B cell (primary cell): ENCODE measurements at regions not wholly inside any gene's neighbourhood (a gene's known extent, or its start where the extent isn't known, plus 50 kb on each side); places are given as distances from the start of the nearest gene placed in this dataset.

Source experiments
- CTCF ChIP-seq: fragments of 200-600 bp; IDR thresholded peaks from one replicate; pipeline ENCODE4 v1.8.0; 2022; ENCODE audit warnings: antibody characterized with exemption, mild to moderate bottlenecking
- EZH2 ChIP-seq: IDR thresholded peaks from 2 replicates; pipeline ENCODE4 v1.6.1; 2012; ENCODE audit warnings: borderline replicate concordance, low read depth, mild to moderate bottlenecking, moderate library complexity, low read length; ENCODE audit not compliant: insufficient read depth, poor library complexity, severe bottlenecking

- TF ChIP-seq CTCF (no peak), EZH2 (no peak)
These were observed 879.8 kb downstream of the TFAP2A start for GRCh38 chr6:9535106-9535505.
